K562 (cell line): ENCODE measurements at regions not wholly inside any gene's neighbourhood (a gene's known extent, or its start where the extent isn't known, plus 50 kb on each side); places are given as distances from the start of the nearest gene placed in this dataset.

Experiments
- ATAC-seq: fragments of 200-7000 bp; cut with Tn5 transposase; 3 replicates; pipeline ENCODE4 v1.9.1; 2020; ENCODE audit warnings: moderate library complexity
- BruUV-seq: library from RNA; stranded (reverse); fragments of 400-500 nt; replicated peaks from 2 replicates; lab custom pipeline; 2021; lab: Mats Ljungman, UMichigan
- CTCF ChIA-PET: fragments of 300-600 bp; formaldehyde crosslinking; extraction: SDS; loops from one replicate; lab custom pipeline; 2021; ENCODE audit warnings: low intra/inter-chr PET ratio; lab: Yijun Ruan, JAX
- POLR2A ChIA-PET: fragments of 300-600, 350-650 bp; sonication (Branson Sonifier 250); formaldehyde crosslinking; extraction: SDS; loops from one replicate; lab custom pipeline; 2021; ENCODE audit warnings: antibody characterized with exemption, inconsistent platforms; lab: Yijun Ruan, JAX
- DNase-seq, 4 experiments: peaks; one replicate each; pipeline versions ENCODE4 v3.0.0 to v3.0.0-alpha.2; 2011 to 2018; ENCODE audit warnings: low spot score in 3 of 4, mixed read lengths in 3 of 4; ENCODE audit errors: extremely low read depth in 1 of 4
- FAIRE-seq: peaks from 2 replicates; lab custom pipeline; 2011; peaks lifted over from hg19 to GRCh38; lab: Jason Lieb, UNC
- H2AFZ ChIP-seq: 2 replicates; pipeline ENCODE4 v1.6.0; 2011; ENCODE audit warnings: low read depth, low read length, control low read depth, inconsistent platforms
- H3K27ac ChIP-seq: fragments of 200-600 bp; 3 replicates; pipeline ENCODE4 v1.8.0; 2011; ENCODE audit warnings: low read depth, mild to moderate bottlenecking, control low read depth, inconsistent platforms, low read length, moderate library complexity, mixed read lengths; ENCODE audit errors: extremely low read depth
- H3K27me3 ChIP-seq, 2 experiments: fragments of 300-600 bp in 1 of 2; 2 replicates in 1 of 2; 3 replicates in 1 of 2; pipeline versions ENCODE4 v1.6.0 to v1.8.0; 2011; ENCODE audit warnings: inconsistent platforms in 2 of 2, low read length in 2 of 2, mild to moderate bottlenecking in 1 of 2, mixed read lengths in 1 of 2, moderate library complexity in 1 of 2; ENCODE audit not compliant: control insufficient read depth in 2 of 2, insufficient read depth in 2 of 2
- H3K36me3 ChIP-seq: fragments of 300-600 bp; 3 replicates; pipeline ENCODE4 v1.8.0; 2011; ENCODE audit warnings: mild to moderate bottlenecking, low read length, inconsistent platforms; ENCODE audit not compliant: control insufficient read depth, insufficient read depth
- H3K4me1 ChIP-seq, 2 experiments: fragments of 200-600 bp in 1 of 2; replicated peaks in 1 of 2; 2 replicates in 1 of 2; 3 replicates in 1 of 2; pipeline versions ENCODE4 v1.5.1 to v1.8.0; 2011; ENCODE audit warnings: inconsistent platforms in 2 of 2, low read length in 2 of 2, mild to moderate bottlenecking in 1 of 2, mixed read lengths in 1 of 2, moderate library complexity in 1 of 2; ENCODE audit not compliant: control insufficient read depth in 2 of 2, insufficient read depth in 2 of 2
- H3K4me2 ChIP-seq: 2 replicates; pipeline ENCODE4 v1.6.1; 2011; ENCODE audit warnings: low read length, control low read depth, inconsistent platforms, mixed read lengths; ENCODE audit not compliant: insufficient read depth
- H3K4me3 ChIP-seq: fragments of 200-600 bp; sonication (generic), shearing (Covaris generic); 2 replicates; pipeline ENCODE4 v1.5.1; 2016; ENCODE audit warnings: control low read depth, inconsistent platforms
- H3K79me2 ChIP-seq: fragments of 200-600 bp; 3 replicates; pipeline ENCODE4 v1.8.0; 2011; ENCODE audit warnings: low read length, inconsistent platforms; ENCODE audit not compliant: control insufficient read depth, insufficient read depth
- H3K9ac ChIP-seq, 2 experiments: 2 replicates each; pipeline versions ENCODE4 v1.6.0 to v1.6.1; 2011; ENCODE audit warnings: low read depth in 2 of 2, low read length in 2 of 2, control low read depth in 1 of 2, inconsistent platforms in 1 of 2, mild to moderate bottlenecking in 1 of 2, mixed read lengths in 1 of 2; ENCODE audit not compliant: insufficient read depth in 1 of 2
- H3K9me1 ChIP-seq: one replicate; pipeline ENCODE4 v1.6.0; 2011; ENCODE audit warnings: inconsistent platforms, mild to moderate bottlenecking, low read length, moderate library complexity; ENCODE audit not compliant: control insufficient read depth, insufficient read depth
- H3K9me3 ChIP-seq: replicated peaks from 2 replicates; pipeline ENCODE4 v1.5.1; 2011; ENCODE audit warnings: low read depth, low read length, inconsistent platforms; ENCODE audit not compliant: control insufficient read depth, insufficient read depth
- H4K20me1 ChIP-seq: replicated peaks from 2 replicates; pipeline ENCODE4 v1.6.1; 2011; ENCODE audit warnings: low read length, inconsistent platforms, mixed read lengths; ENCODE audit not compliant: control insufficient read depth, insufficient read depth
- FOSL1 ChIP-seq: fragments of 200-800 bp; sonication (Bioruptor generic); conservative IDR thresholded peaks from 2 replicates; pipeline ENCODE4 v1.6.1; 2016; ENCODE audit warnings: missing genetic modification characterization, missing compliant biosample characterization
- MEIS2 ChIP-seq: fragments of 450-650 bp; IDR thresholded peaks from 2 replicates; pipeline ENCODE4 v1.6.1; 2014; ENCODE audit warnings: mild to moderate bottlenecking; ENCODE audit not compliant: partially characterized antibody
- MNT ChIP-seq, 2 experiments: fragments of 450-650 bp; conservative IDR thresholded peaks; 2 replicates each; pipeline ENCODE4 v1.6.1; 2017; ENCODE audit warnings: mild to moderate bottlenecking in 2 of 2, moderate library complexity in 2 of 2
- PKNOX1 ChIP-seq: fragments of 450-650 bp; IDR thresholded peaks from 2 replicates; pipeline ENCODE4 v1.6.1; 2016
- ZBTB11 ChIP-seq, 3 experiments: fragments of 200-800 bp in 1 of 3; fragments of 250-450 bp in 1 of 3; fragments of 450-650 bp in 1 of 3; sonication (Bioruptor Pico) in 1 of 3; sonication (Bioruptor generic) in 1 of 3; formaldehyde crosslinking in 1 of 3; IDR thresholded peaks; 2 replicates each; pipeline versions ENCODE4 v1.6.1 to v1.8.0; 2016 to 2022; ENCODE audit warnings: mild to moderate bottlenecking in 2 of 3, missing genetic modification characterization in 2 of 3, missing compliant biosample characterization in 1 of 3, moderate library complexity in 1 of 3
- ZNF740 ChIP-seq, 3 experiments: fragments of 200-800 bp in 1 of 3; sonication (Bioruptor generic) in 1 of 3; sonication (generic) in 1 of 3; formaldehyde crosslinking in 1 of 3; IDR thresholded peaks; 2 replicates each; pipeline versions ENCODE4 v1.6.1 to v1.8.0; 2016 to 2022; ENCODE audit warnings: mild to moderate bottlenecking in 2 of 3, missing compliant biosample characterization in 2 of 3, missing genetic modification characterization in 2 of 3, missing genetic modification reagents in 1 of 3
- WGBS: fragments of 100-300 bp; shearing (Covaris generic); methylation state at CpG from one replicate; pipeline ENCODE4 v1.1.6; 2016; ENCODE audit warnings: low coverage, mixed read lengths; ENCODE audit not compliant: insufficient coverage; ENCODE audit errors: missing lambda C conversion rate; 5-methylcytosine and 5-hydroxymethylcytosine counted together
- in situ Hi-C: fragments of 300-500 bp; cut with MboI; formaldehyde crosslinking; loops from 4 replicates; pipeline ENCODE4 v1.15.0; 2018; ENCODE audit warnings: inconsistent platforms, mixed read lengths
- intact Hi-C: fragments of 100-400 bp; cut with micrococcal nuclease; formaldehyde crosslinking; loops from 2 replicates; pipeline ENCODE4 v1.14.2; 2022
- TF ChIP-seq, protein P1 (sequence below): fragments of 250-450 bp; sonication (Bioruptor Pico); IDR thresholded peaks from 2 replicates; pipeline ENCODE4 v1.5.0; 2020; ENCODE audit warnings: mild to moderate bottlenecking

GRCh38 chrX:15985937-15986336 is 131.3 kb upstream of the AP1S2 start:
- no peak overlapping the region for H2AFZ ChIP-seq
- H3K4me1 ChIP-seq, result no peaks in the 10 kb centered on the region
- POLR2A ChIA-PET, result no interaction called here
- no peak overlapping the region for H3K9ac ChIP-seq
- ATAC-seq (no peak), FAIRE-seq (no peak), DNase-seq (peak in 1 of 4 experiments; percentile 4)
- H3K4me2 ChIP-seq, result no peak overlapping the region
- no peaks in the 10 kb centered on the region for H4K20me1 ChIP-seq
- no peaks in the 10 kb centered on the region for H3K9me3 ChIP-seq
- H3K4me3 ChIP-seq, result no peak overlapping the region
- WGBS, result 8% methylated on average over 2 of the region's 2 CpGs
- no peaks in the 10 kb centered on the region for H3K27me3 ChIP-seq
- H3K36me3 ChIP-seq, result no peaks in the 10 kb centered on the region
- in situ Hi-C loops (no loop called here), intact Hi-C loops (no loop called here)
- no peak for TF ChIP-seq ZNF740 (CRISPR knock-in tag; IDR thresholded peaks at IDR 0.05)
- TF ChIP-seq ZNF740 (tag; IDR thresholded peaks at IDR 0.05), result no peak
- TF ChIP-seq PKNOX1, result peak; percentile 37; the same call in 1 of the 2 replicates
- peak in 1 of 2 experiments; percentile 36; a peak in 1 of 4 replicates for TF ChIP-seq MNT (conservative IDR thresholded peaks at IDR 0.05)
- peak; percentile 59 for TF ChIP-seq FOSL1 (tag)
- TF ChIP-seq, protein P1, sequence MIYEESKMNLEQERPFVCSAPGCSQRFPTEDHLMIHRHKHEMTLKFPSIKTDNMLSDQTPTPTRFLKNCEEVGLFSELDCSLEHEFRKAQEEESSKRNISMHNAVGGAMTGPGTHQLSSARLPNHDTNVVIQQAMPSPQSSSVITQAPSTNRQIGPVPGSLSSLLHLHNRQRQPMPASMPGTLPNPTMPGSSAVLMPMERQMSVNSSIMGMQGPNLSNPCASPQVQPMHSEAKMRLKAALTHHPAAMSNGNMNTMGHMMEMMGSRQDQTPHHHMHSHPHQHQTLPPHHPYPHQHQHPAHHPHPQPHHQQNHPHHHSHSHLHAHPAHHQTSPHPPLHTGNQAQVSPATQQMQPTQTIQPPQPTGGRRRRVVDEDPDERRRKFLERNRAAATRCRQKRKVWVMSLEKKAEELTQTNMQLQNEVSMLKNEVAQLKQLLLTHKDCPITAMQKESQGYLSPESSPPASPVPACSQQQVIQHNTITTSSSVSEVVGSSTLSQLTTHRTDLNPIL (CRISPR knock-in tag), result no peak
- no peak for TF ChIP-seq ZBTB11 (CRISPR knock-in tag; IDR thresholded peaks at IDR 0.05)
- TF ChIP-seq MEIS2, result peak; percentile 43
- H3K79me2 ChIP-seq, result no peaks in the 10 kb centered on the region
- CTCF ChIA-PET, result no interaction called here
- no TSS peak for BruUV-seq
- no peak overlapping the region for H3K27ac ChIP-seq
- no peaks in the 10 kb centered on the region for H3K9me1 ChIP-seq
